Ovary (tissue), 3 donors: ENCODE measurements at regions not wholly inside any gene's neighbourhood (a gene's known extent, or its start where the extent isn't known, plus 50 kb on each side); places are given as distances from the start of the nearest gene placed in this dataset.

ENCODE experiments used
- CTCF ChIP-seq, 3 donors: fragments of 450-650 bp in 2 of 3; fragments of 200-600 bp in 1 of 3; IDR thresholded peaks; one replicate each; pipeline versions ENCODE4 v1.5.1 to v1.8.0; 2016 to 2022; ENCODE audit warnings: antibody characterized with exemption in 3 of 3, mild to moderate bottlenecking in 1 of 3
- EP300 ChIP-seq: sonication (generic); formaldehyde crosslinking; IDR thresholded peaks from one replicate; pipeline ENCODE4 v1.6.1; 2017; ENCODE audit warnings: antibody characterized with exemption
- POLR2A ChIP-seq: fragments of 450-650 bp; IDR thresholded peaks from one replicate; pipeline ENCODE4 v1.6.1; 2017; ENCODE audit warnings: antibody characterized with exemption, mild to moderate bottlenecking, moderate library complexity
- donor health status: DM: no; HTN: no; CAD: no.

- TF ChIP-seq CTCF (IDR thresholded peaks at IDR 0.05) (no peak), EP300 (no peak), POLR2A (no peak)
Observed at GRCh38 chr14:97219431-97220017, 422.3 kb downstream of the VRK1 start.
